GM12891 (cell line): ENCODE measurements at regions not wholly inside any gene's neighbourhood (a gene's known extent, or its start where the extent isn't known, plus 50 kb on each side); places are given as distances from the start of the nearest gene placed in this dataset.

Experiments
- POLR2A ChIP-seq: IDR thresholded peaks from 2 replicates; pipeline ENCODE4 v1.6.1; 2011; ENCODE audit warnings: low read depth, low read length, control low read depth
- POLR2AphosphoS5 ChIP-seq: IDR thresholded peaks from 2 replicates; pipeline ENCODE4 v1.6.1; 2011; ENCODE audit warnings: low read depth, low read length, control low read depth

DNA sequence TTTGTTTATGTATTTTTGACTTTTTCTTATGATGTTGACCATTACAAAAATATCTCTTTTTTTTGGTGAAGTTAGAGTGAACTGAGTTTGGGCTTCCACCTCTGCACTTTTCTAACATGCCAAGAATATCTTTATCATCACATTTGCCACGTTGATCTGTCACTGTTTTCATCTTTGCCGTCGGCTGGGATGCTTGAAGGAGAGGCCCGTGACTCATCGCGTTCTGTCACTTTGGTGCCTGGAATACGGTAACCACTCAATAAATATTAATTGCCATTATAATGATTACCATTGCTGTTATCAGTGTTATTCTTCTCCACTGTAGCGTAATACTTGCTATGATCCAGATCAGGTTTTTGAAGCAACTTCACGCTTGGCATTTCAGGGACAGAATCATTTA, 350.8 kb upstream of the PFKP start:
- TF ChIP-seq POLR2AphosphoS5 (no peak), POLR2A (no peak)
